Neural cell (in vitro differentiated cells): ENCODE measurements at regions not wholly inside any gene's neighbourhood (a gene's known extent, or its start where the extent isn't known, plus 50 kb on each side); places are given as distances from the start of the nearest gene placed in this dataset.

Source experiments
- H2AFZ ChIP-seq: fragments of 200-600, 300-800 bp; sonication (generic), shearing (Covaris generic); 2 replicates; pipeline ENCODE4 v1.6.0; 2014; ENCODE audit warnings: low read depth, mild to moderate bottlenecking, antibody characterized with exemption, low read length, moderate library complexity
- H3F3A ChIP-seq: fragments of 200-600 bp; shearing (Covaris generic); 2 replicates; pipeline ENCODE4 v1.6.1; 2016; ENCODE audit warnings: mild to moderate bottlenecking, moderate library complexity, mixed read lengths, antibody characterized with exemption, low read length; ENCODE audit not compliant: insufficient read depth, poor library complexity, severe bottlenecking
- H3K27ac ChIP-seq: fragments of 200-600, 300-800 bp; sonication (generic), shearing (Covaris generic); 2 replicates; pipeline ENCODE4 v1.5.1; 2014; ENCODE audit warnings: mild to moderate bottlenecking, low read length, moderate library complexity
- H3K27me3 ChIP-seq: fragments of 300-800, 200-600 bp; sonication (generic), shearing (Covaris generic); 2 replicates; pipeline ENCODE4 v1.6.0; 2014; ENCODE audit warnings: mild to moderate bottlenecking, low read depth, low read length, moderate library complexity; ENCODE audit not compliant: insufficient read depth
- H3K36me3 ChIP-seq: fragments of 300-800, 200-600 bp; sonication (generic), shearing (Covaris generic); 2 replicates; pipeline ENCODE4 v1.5.1; 2014; ENCODE audit warnings: mild to moderate bottlenecking, antibody characterized with exemption, low read length, moderate library complexity; ENCODE audit not compliant: insufficient read depth
- H3K4me2 ChIP-seq: fragments of 300-800, 200-600 bp; sonication (generic), shearing (Covaris generic); 2 replicates; pipeline ENCODE4 v1.6.0; 2014; ENCODE audit warnings: mild to moderate bottlenecking, low read length
- H3K4me3 ChIP-seq: fragments of 300-800, 200-600 bp; sonication (generic), shearing (Covaris generic); 2 replicates; pipeline ENCODE4 v1.5.1; 2014; ENCODE audit warnings: mild to moderate bottlenecking, low read length, moderate library complexity
- H3K79me2 ChIP-seq: fragments of 200-600 bp; shearing (Covaris generic); replicated peaks from 2 replicates; pipeline ENCODE4 v1.6.0; 2014; ENCODE audit warnings: mild to moderate bottlenecking, low read length, moderate library complexity; ENCODE audit not compliant: insufficient read depth
- H3K9ac ChIP-seq: fragments of 300-800, 200-600 bp; sonication (generic), shearing (Covaris generic); 2 replicates; pipeline ENCODE4 v1.6.1; 2016; ENCODE audit warnings: mild to moderate bottlenecking, low read length, mixed read lengths
- H3K9me2 ChIP-seq: fragments of 200-600 bp; shearing (Covaris generic); 2 replicates; pipeline ENCODE4 v1.6.1; 2016; ENCODE audit warnings: mild to moderate bottlenecking, low read length, mixed read lengths; ENCODE audit not compliant: insufficient read depth
- H3K9me3 ChIP-seq: fragments of 200-600, 300-800 bp; sonication (generic), shearing (Covaris generic); 2 replicates; pipeline ENCODE4 v1.6.1; 2016; ENCODE audit warnings: mild to moderate bottlenecking, mixed run types, low read length, moderate library complexity, mixed read lengths
- H4K20me1 ChIP-seq: fragments of 200-600 bp; shearing (Covaris generic); 2 replicates; pipeline ENCODE4 v1.6.1; 2016; ENCODE audit warnings: mild to moderate bottlenecking, mixed run types; ENCODE audit not compliant: insufficient read depth
- EP300 ChIP-seq: fragments of 450-650 bp; conservative IDR thresholded peaks from 2 replicates; pipeline ENCODE4 v1.6.1; 2014; ENCODE audit warnings: antibody characterized with exemption, mild to moderate bottlenecking, moderate library complexity; ENCODE audit not compliant: poor library complexity, severe bottlenecking
- EZH2 ChIP-seq: fragments of 200-600, 300-800 bp; shearing (Covaris generic), sonication (generic); IDR thresholded peaks from 2 replicates; pipeline ENCODE4 v1.6.1; 2014; ENCODE audit warnings: antibody characterized with exemption, low read length, borderline replicate concordance, mild to moderate bottlenecking; ENCODE audit not compliant: insufficient read depth, poor library complexity, severe bottlenecking
- MXI1 ChIP-seq: fragments of 450-650 bp; conservative IDR thresholded peaks from 2 replicates; pipeline ENCODE4 v1.6.1; 2014; ENCODE audit warnings: antibody characterized with exemption, mild to moderate bottlenecking; ENCODE audit not compliant: poor library complexity, severe bottlenecking
- POLR2AphosphoS5 ChIP-seq: IDR thresholded peaks from 2 replicates; pipeline ENCODE4 v1.6.1; 2012
- RAD21 ChIP-seq: fragments of 450-650 bp; conservative IDR thresholded peaks from 2 replicates; pipeline ENCODE4 v1.6.1; 2014; ENCODE audit warnings: antibody characterized with exemption, mild to moderate bottlenecking, moderate library complexity
- SMC3 ChIP-seq: fragments of 450-650 bp; conservative IDR thresholded peaks from 2 replicates; pipeline ENCODE4 v1.6.1; 2014; ENCODE audit warnings: antibody characterized with exemption, mild to moderate bottlenecking, moderate library complexity; ENCODE audit not compliant: poor library complexity
- TAF1 ChIP-seq: IDR thresholded peaks from 2 replicates; pipeline ENCODE4 v1.6.1; 2012; ENCODE audit warnings: low read depth
- TF ChIP-seq, protein P1 (sequence below): IDR thresholded peaks from 2 replicates; pipeline ENCODE4 v1.6.1; 2012; ENCODE audit warnings: borderline replicate concordance
- TF ChIP-seq, protein P2 (sequence below): fragments of 450-650 bp; IDR thresholded peaks from 2 replicates; pipeline ENCODE4 v1.5.1; 2014; ENCODE audit warnings: antibody characterized with exemption, mild to moderate bottlenecking, moderate library complexity; ENCODE audit not compliant: poor library complexity, severe bottlenecking

DNA sequence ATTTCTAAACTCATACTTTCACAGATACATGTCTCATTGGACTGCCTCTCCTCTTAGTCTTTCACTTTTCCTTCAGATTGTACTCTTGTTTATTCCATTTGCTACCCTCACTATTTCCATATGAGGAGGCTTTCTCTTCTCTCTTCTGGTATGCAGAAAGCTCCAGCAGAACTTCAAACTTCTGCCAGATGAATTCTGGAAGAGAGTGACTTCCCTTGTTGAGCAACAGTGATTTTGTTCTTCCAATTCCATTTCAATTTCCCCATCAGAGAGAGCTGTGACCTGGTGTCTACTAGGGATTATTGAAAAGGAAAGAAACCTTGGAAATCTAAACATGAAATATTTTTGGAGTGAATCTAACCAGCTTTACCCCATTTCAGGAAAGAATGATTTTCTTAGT lies 523.2 kb upstream of the ZNF717 start:
- H3K27me3 ChIP-seq = no peaks in the 10 kb centered on the region
- H3K4me3 ChIP-seq = no peak overlapping the region
- no peaks in the 10 kb centered on the region for H4K20me1 ChIP-seq
- H3K9ac ChIP-seq = no peak overlapping the region
- H2AFZ ChIP-seq = no peak overlapping the region
- H3K79me2 ChIP-seq = no peaks in the 10 kb centered on the region
- TF ChIP-seq EZH2 (no peak), POLR2AphosphoS5 (no peak), TAF1 (no peak), RAD21 (no peak), SMC3 (no peak), MXI1 (no peak), EP300 (no peak)
- TF ChIP-seq, protein P1, sequence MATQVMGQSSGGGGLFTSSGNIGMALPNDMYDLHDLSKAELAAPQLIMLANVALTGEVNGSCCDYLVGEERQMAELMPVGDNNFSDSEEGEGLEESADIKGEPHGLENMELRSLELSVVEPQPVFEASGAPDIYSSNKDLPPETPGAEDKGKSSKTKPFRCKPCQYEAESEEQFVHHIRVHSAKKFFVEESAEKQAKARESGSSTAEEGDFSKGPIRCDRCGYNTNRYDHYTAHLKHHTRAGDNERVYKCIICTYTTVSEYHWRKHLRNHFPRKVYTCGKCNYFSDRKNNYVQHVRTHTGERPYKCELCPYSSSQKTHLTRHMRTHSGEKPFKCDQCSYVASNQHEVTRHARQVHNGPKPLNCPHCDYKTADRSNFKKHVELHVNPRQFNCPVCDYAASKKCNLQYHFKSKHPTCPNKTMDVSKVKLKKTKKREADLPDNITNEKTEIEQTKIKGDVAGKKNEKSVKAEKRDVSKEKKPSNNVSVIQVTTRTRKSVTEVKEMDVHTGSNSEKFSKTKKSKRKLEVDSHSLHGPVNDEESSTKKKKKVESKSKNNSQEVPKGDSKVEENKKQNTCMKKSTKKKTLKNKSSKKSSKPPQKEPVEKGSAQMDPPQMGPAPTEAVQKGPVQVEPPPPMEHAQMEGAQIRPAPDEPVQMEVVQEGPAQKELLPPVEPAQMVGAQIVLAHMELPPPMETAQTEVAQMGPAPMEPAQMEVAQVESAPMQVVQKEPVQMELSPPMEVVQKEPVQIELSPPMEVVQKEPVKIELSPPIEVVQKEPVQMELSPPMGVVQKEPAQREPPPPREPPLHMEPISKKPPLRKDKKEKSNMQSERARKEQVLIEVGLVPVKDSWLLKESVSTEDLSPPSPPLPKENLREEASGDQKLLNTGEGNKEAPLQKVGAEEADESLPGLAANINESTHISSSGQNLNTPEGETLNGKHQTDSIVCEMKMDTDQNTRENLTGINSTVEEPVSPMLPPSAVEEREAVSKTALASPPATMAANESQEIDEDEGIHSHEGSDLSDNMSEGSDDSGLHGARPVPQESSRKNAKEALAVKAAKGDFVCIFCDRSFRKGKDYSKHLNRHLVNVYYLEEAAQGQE = no peak
- TF ChIP-seq, protein P2, sequence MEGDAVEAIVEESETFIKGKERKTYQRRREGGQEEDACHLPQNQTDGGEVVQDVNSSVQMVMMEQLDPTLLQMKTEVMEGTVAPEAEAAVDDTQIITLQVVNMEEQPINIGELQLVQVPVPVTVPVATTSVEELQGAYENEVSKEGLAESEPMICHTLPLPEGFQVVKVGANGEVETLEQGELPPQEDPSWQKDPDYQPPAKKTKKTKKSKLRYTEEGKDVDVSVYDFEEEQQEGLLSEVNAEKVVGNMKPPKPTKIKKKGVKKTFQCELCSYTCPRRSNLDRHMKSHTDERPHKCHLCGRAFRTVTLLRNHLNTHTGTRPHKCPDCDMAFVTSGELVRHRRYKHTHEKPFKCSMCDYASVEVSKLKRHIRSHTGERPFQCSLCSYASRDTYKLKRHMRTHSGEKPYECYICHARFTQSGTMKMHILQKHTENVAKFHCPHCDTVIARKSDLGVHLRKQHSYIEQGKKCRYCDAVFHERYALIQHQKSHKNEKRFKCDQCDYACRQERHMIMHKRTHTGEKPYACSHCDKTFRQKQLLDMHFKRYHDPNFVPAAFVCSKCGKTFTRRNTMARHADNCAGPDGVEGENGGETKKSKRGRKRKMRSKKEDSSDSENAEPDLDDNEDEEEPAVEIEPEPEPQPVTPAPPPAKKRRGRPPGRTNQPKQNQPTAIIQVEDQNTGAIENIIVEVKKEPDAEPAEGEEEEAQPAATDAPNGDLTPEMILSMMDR = no peak
- no peaks in the 10 kb centered on the region for H3K9me3 ChIP-seq
- no peak overlapping the region for H3K4me2 ChIP-seq
- no peaks in the 10 kb centered on the region for H3K9me2 ChIP-seq
- no peak overlapping the region for H3K27ac ChIP-seq
- no peaks in the 10 kb centered on the region for H3K36me3 ChIP-seq
- no peaks in the 10 kb centered on the region for H3F3A ChIP-seq

DNA sequence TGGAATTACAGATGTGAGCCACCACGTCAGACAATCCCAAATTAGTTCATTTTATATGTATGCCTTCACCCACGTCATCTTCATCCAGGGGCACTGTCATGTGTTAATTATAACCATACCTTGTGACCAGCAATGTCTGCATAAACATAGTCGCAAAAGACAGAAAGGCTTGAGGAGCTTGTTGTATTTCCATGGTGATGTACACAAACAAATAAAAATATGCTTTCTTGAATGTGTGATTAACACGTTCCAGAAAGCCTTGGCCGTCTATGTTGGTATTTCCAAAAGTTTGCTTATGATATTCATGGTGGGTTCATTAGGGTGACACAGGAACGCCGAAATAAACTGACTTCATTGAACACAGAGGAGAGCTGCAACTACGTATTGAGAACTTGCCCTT lies 524.7 kb upstream of the ZNF717 start:
- no peak overlapping the region for H3K9ac ChIP-seq
- no peaks in the 10 kb centered on the region for H4K20me1 ChIP-seq
- peak overlapping the region; percentile 45 for H3K4me3 ChIP-seq
- TF ChIP-seq, protein P2 = no peak
- TF ChIP-seq SMC3 (no peak), EZH2 (no peak), RAD21 (no peak), EP300 (no peak), TAF1 (no peak), MXI1 (no peak), POLR2AphosphoS5 (no peak)
- TF ChIP-seq, protein P1 = no peak
- no peak overlapping the region for H2AFZ ChIP-seq
- no peaks in the 10 kb centered on the region for H3F3A ChIP-seq
- no peaks in the 10 kb centered on the region for H3K9me3 ChIP-seq
- no peaks in the 10 kb centered on the region for H3K79me2 ChIP-seq
- no peaks in the 10 kb centered on the region for H3K36me3 ChIP-seq
- no peak overlapping the region for H3K4me2 ChIP-seq
- no peaks in the 10 kb centered on the region for H3K9me2 ChIP-seq
- H3K27ac ChIP-seq = peak overlapping the region; percentile 46
- no peaks in the 10 kb centered on the region for H3K27me3 ChIP-seq
